RWPE1 (cell line): ENCODE measurements at regions not wholly inside any gene's neighbourhood (a gene's known extent, or its start where the extent isn't known, plus 50 kb on each side); places are given as distances from the start of the nearest gene placed in this dataset.

Experiments used
- CTCF ChIA-PET: fragments of 350-600 bp; sonication (Branson Sonifier 250); formaldehyde crosslinking; extraction: SDS; loops from one replicate; lab custom pipeline; 2021; lab: Yijun Ruan, JAX
- POLR2A ChIA-PET: fragments of 400-600 bp; formaldehyde crosslinking; extraction: SDS; loops from one replicate; lab custom pipeline; 2020; ENCODE audit warnings: antibody characterized with exemption; ENCODE audit not compliant: low non-redundant PET; lab: Yijun Ruan, JAX
- DNase-seq: peaks from one replicate; pipeline ENCODE4 v3.0.0; 2012; ENCODE audit warnings: low spot score
- H3K27ac ChIP-seq: fragments of 450-650 bp; 2 replicates; pipeline ENCODE4 v1.5.1; 2017
- CTCF ChIP-seq: fragments of 450-650 bp; conservative IDR thresholded peaks from 2 replicates; pipeline ENCODE4 v1.5.1; 2017; ENCODE audit warnings: low read depth, mild to moderate bottlenecking

- no peak for DNase-seq
- no peak overlapping the region for H3K27ac ChIP-seq
- POLR2A ChIA-PET, result no interaction called here
- no peak for TF ChIP-seq CTCF
- CTCF ChIA-PET, result no interaction called here
These were observed 478.6 kb downstream of the CCDC171 start for GRCh38 chr9:16031486-16031885.

- CTCF ChIA-PET, result interaction anchor here (1.7 kb wide), 1 partner anchor 21 kb away, joined by 3 read pairs; no protein-coding TSS in a partner anchor
- POLR2A ChIA-PET, result no interaction called here
- no peak for DNase-seq
These were observed 479.1 kb downstream of the CCDC171 start for GRCh38 chr9:16031971-16032370.

GRCh38 chr9:16032799-16033198, 480.0 kb downstream of the CCDC171 start:
- CTCF ChIA-PET, result interaction anchor here (1.7 kb wide), 1 partner anchor 20 kb away, joined by 3 read pairs; no protein-coding TSS in a partner anchor
- no peak for DNase-seq

More at GRCh38 chr9:16031971-16032370, 479.1 kb downstream of the CCDC171 start:
- no peak for TF ChIP-seq CTCF
- H3K27ac ChIP-seq, result no peak overlapping the region

GRCh38 chr9:16033253-16033652, 480.4 kb downstream of the CCDC171 start:
- POLR2A ChIA-PET, result no interaction called here
- CTCF ChIA-PET, result interaction anchor here (0.6 to 1.7 kb wide), 2 partner anchors 20 to 655 kb away, joined by 3 read pairs; no protein-coding TSS in a partner anchor
- DNase-seq, result no peak
- TF ChIP-seq CTCF, result no peak
- H3K27ac ChIP-seq, result no peak overlapping the region

More at GRCh38 chr9:16032799-16033198, 480.0 kb downstream of the CCDC171 start:
- no peak overlapping the region for H3K27ac ChIP-seq
- POLR2A ChIA-PET, result no interaction called here
- no peak for TF ChIP-seq CTCF

- no peak overlapping the region for H3K27ac ChIP-seq
- DNase-seq, result no peak
- no peak for TF ChIP-seq CTCF
- ChIA-PET CTCF (no interaction called here), POLR2A (no interaction called here)
These were observed 481.3 kb downstream of the CCDC171 start for GRCh38 chr9:16033921-16034691.

- DNase-seq, result no peak
- ChIA-PET CTCF (interaction anchor here (0.6 kb wide), 2 partner anchors 68 to 596 kb away, joined by 3 to 4 read pairs; no protein-coding TSS in a partner anchor), POLR2A (no interaction called here)
- H3K27ac ChIP-seq, result no peak overlapping the region
- no peak; the same call in 1 of the 2 replicates for TF ChIP-seq CTCF
These were observed 486.6 kb downstream of the CCDC171 start for GRCh38 chr9:16039218-16039987.
